ENCODE measurements at regions not wholly inside any gene's neighbourhood (a gene's known extent, or its start where the extent isn't known, plus 50 kb on each side); places are given as distances from the start of the nearest gene placed in this dataset.
A peak's percentile ranks its signal among the peaks of the same experiment; 100 is the strongest.

- TF ChIP-seq CTCF (IDR thresholded peaks at IDR 0.05; ENCODE audit: insufficient read depth in 1 of 2, low read depth in 1 of 2, low read length in 1 of 2, severe bottlenecking in 1 of 2, unreplicated experiment in 1 of 2), result no peak
- CTCF ChIA-PET, result no interaction called here
- no peak overlapping the region for H3K4me3 ChIP-seq (ENCODE audit: low read depth, low read length)
- peak overlapping the region; percentile 67 for H3K27ac Mint-ChIP-seq (ENCODE audit: unreplicated experiment)
- TSS peak; percentile 17 for BruUV-seq (replicated peaks)
- H3K4me1 Mint-ChIP-seq (ENCODE audit: low read depth, unreplicated experiment), result peaks cover 46% of the 10 kb centered on the region
- peak; percentile 58 to 65 for DNase-seq
- no peaks in the 10 kb centered on the region for H3K9me3 Mint-ChIP-seq (ENCODE audit: unreplicated experiment)
- intact Hi-C loops (cut with micrococcal nuclease; ENCODE audit: unreplicated experiment), result no loop called here
- POLR2A ChIA-PET, result interaction anchor here (0.5 to 1.3 kb wide), 3 partner anchors 32 to 84 kb away, joined by 3 to 9 read pairs (median 3); partner anchors contain the start of gene FOXQ1
- H3K9me3 ChIP-seq, result no peaks in the 10 kb centered on the region
- H3K36me3 ChIP-seq (ENCODE audit: control insufficient read depth, insufficient read depth, low read length), result no peaks in the 10 kb centered on the region
- peak overlapping the region; percentile 52 for H3K4me3 Mint-ChIP-seq (ENCODE audit: unreplicated experiment)
- no peaks in the 10 kb centered on the region for H3K27me3 ChIP-seq (replicated peaks; ENCODE audit: control insufficient read depth, insufficient read depth, low read length)
- H3K27me3 Mint-ChIP-seq (ENCODE audit: insufficient read depth, unreplicated experiment), result no peaks in the 10 kb centered on the region
- peaks cover 56% of the 10 kb centered on the region for H3K4me1 ChIP-seq
- peaks cover 12% of the 10 kb centered on the region for H3K36me3 Mint-ChIP-seq (ENCODE audit: insufficient read depth, unreplicated experiment)
Measured at GRCh38 chr6:1230689-1231605, 81.0 kb upstream of the FOXQ1 start.

- H3K27ac Mint-ChIP-seq (ENCODE audit: unreplicated experiment), result peak overlapping the region; percentile 67
- POLR2A ChIA-PET, result interaction anchor here (0.5 to 1.3 kb wide), 3 partner anchors 33 to 85 kb away, joined by 3 to 9 read pairs (median 3); partner anchors contain the start of gene FOXQ1
- no peaks in the 10 kb centered on the region for H3K27me3 Mint-ChIP-seq (ENCODE audit: insufficient read depth, unreplicated experiment)
- peak overlapping the region; percentile 52 for H3K4me3 Mint-ChIP-seq (ENCODE audit: unreplicated experiment)
- H3K4me1 ChIP-seq, result peaks cover 57% of the 10 kb centered on the region
- H3K36me3 Mint-ChIP-seq (ENCODE audit: insufficient read depth, unreplicated experiment), result peaks cover 12% of the 10 kb centered on the region
- H3K9me3 ChIP-seq, result no peaks in the 10 kb centered on the region
- H3K4me1 Mint-ChIP-seq (ENCODE audit: low read depth, unreplicated experiment), result peaks cover 50% of the 10 kb centered on the region
- BruUV-seq (replicated peaks), result no TSS peak
- H3K4me3 ChIP-seq (ENCODE audit: low read depth, low read length), result no peak overlapping the region
- intact Hi-C loops (cut with micrococcal nuclease; ENCODE audit: unreplicated experiment), result no loop called here
- no peak for DNase-seq
- TF ChIP-seq CTCF (IDR thresholded peaks at IDR 0.05; ENCODE audit: insufficient read depth in 1 of 2, low read depth in 1 of 2, low read length in 1 of 2, severe bottlenecking in 1 of 2, unreplicated experiment in 1 of 2), result no peak
- H3K36me3 ChIP-seq (ENCODE audit: control insufficient read depth, insufficient read depth, low read length), result no peaks in the 10 kb centered on the region
- CTCF ChIA-PET, result no interaction called here
- H3K9me3 Mint-ChIP-seq (ENCODE audit: unreplicated experiment), result peaks cover 4% of the 10 kb centered on the region
- H3K27me3 ChIP-seq (replicated peaks; ENCODE audit: control insufficient read depth, insufficient read depth, low read length), result no peaks in the 10 kb centered on the region
Measured at GRCh38 chr6:1230281-1230680, 81.6 kb upstream of the FOXQ1 start.

- Mint-ChIP-seq H3K4me3 (ENCODE audit: unreplicated experiment) (peak overlapping the region; percentile 52), H3K4me1 (ENCODE audit: low read depth, unreplicated experiment) (peaks cover 53% of the 10 kb centered on the region), H3K27me3 (ENCODE audit: insufficient read depth, unreplicated experiment) (no peaks in the 10 kb centered on the region), H3K36me3 (ENCODE audit: insufficient read depth, unreplicated experiment) (peaks cover 12% of the 10 kb centered on the region), H3K27ac (ENCODE audit: unreplicated experiment) (peak overlapping the region; percentile 67), H3K9me3 (ENCODE audit: unreplicated experiment) (peaks cover 9% of the 10 kb centered on the region)
- Histone ChIP-seq H3K27me3 (replicated peaks; ENCODE audit: control insufficient read depth, insufficient read depth, low read length) (no peaks in the 10 kb centered on the region), H3K36me3 (ENCODE audit: control insufficient read depth, insufficient read depth, low read length) (no peaks in the 10 kb centered on the region), H3K9me3 (no peaks in the 10 kb centered on the region), H3K4me3 (ENCODE audit: low read depth, low read length) (no peak overlapping the region), H3K4me1 (peaks cover 57% of the 10 kb centered on the region)
- BruUV-seq (replicated peaks), result no TSS peak
- no peak for TF ChIP-seq CTCF (IDR thresholded peaks at IDR 0.05; ENCODE audit: insufficient read depth in 1 of 2, low read depth in 1 of 2, low read length in 1 of 2, severe bottlenecking in 1 of 2, unreplicated experiment in 1 of 2)
- POLR2A ChIA-PET, result interaction anchor here (0.5 to 1.3 kb wide), 3 partner anchors 33 to 86 kb away, joined by 3 to 9 read pairs (median 3); partner anchors contain the start of gene FOXQ1
- intact Hi-C loops (cut with micrococcal nuclease; ENCODE audit: unreplicated experiment), result loop anchor here (2.0 to 10.0 kb wide), 2 partner anchors 67 to 115 kb away; no protein-coding TSS in a partner anchor
- CTCF ChIA-PET, result no interaction called here
- DNase-seq, result no peak
Measured at GRCh38 chr6:1229808-1230207, 82.1 kb upstream of the FOXQ1 start.
